OCI-LY7 (cell line): ENCODE measurements at regions not wholly inside any gene's neighbourhood (a gene's known extent, or its start where the extent isn't known, plus 50 kb on each side); places are given as distances from the start of the nearest gene placed in this dataset.
A peak's percentile ranks its signal among the peaks of the same experiment; 100 is the strongest.

ENCODE experiments used
- BruUV-seq: library from RNA; stranded (reverse); fragments of 400-500 nt; replicated peaks from 2 replicates; lab custom pipeline; 2021; lab: Mats Ljungman, UMichigan
- CTCF ChIA-PET: fragments of 300-600 bp; sonication (Branson Sonifier 250); formaldehyde crosslinking; loops from one replicate; lab custom pipeline; 2022; ENCODE audit warnings: antibody characterized with exemption; ENCODE audit not compliant: unreplicated experiment; lab: Charles Lee
- POLR2A ChIA-PET: fragments of 300-600 bp; sonication (Branson Sonifier 250); formaldehyde crosslinking; loops from one replicate; lab custom pipeline; 2022; ENCODE audit warnings: antibody characterized with exemption; lab: Charles Lee
- DNase-seq: peaks from one replicate; pipeline ENCODE4 v3.0.0-alpha.2; 2015; ENCODE audit warnings: low spot score
- H2AFZ ChIP-seq: fragments of 200-600 bp; sonication (generic), shearing (Covaris generic); 2 replicates; pipeline ENCODE4 v1.6.1; 2014; ENCODE audit warnings: mild to moderate bottlenecking, antibody characterized with exemption, low read length, moderate library complexity
- H3K27ac ChIP-seq: fragments of 200-600 bp; sonication (generic); 2 replicates; pipeline ENCODE4 v1.5.1; 2014; ENCODE audit warnings: mixed run types, low read depth, mild to moderate bottlenecking, moderate library complexity, low read length, inconsistent platforms; ENCODE audit not compliant: poor library complexity, severe bottlenecking
- H3K36me3 ChIP-seq: fragments of 200-600 bp; sonication (generic); 2 replicates; pipeline ENCODE4 v1.6.1; 2014; ENCODE audit warnings: mild to moderate bottlenecking, antibody characterized with exemption, low read length, moderate library complexity, mixed read lengths; ENCODE audit not compliant: insufficient read depth
- H3K4me1 ChIP-seq: fragments of 200-600 bp; sonication (generic); 2 replicates; pipeline ENCODE4 v1.5.1; 2014; ENCODE audit warnings: mild to moderate bottlenecking, low read length; ENCODE audit not compliant: insufficient read depth, poor library complexity, severe bottlenecking
- H3K4me2 ChIP-seq: fragments of 200-600 bp; sonication (generic); 2 replicates; pipeline ENCODE4 v1.6.1; 2014; ENCODE audit warnings: mild to moderate bottlenecking, low read length
- H3K4me3 ChIP-seq: fragments of 200-600 bp; sonication (generic); 2 replicates; pipeline ENCODE4 v1.5.1; 2014; ENCODE audit warnings: mild to moderate bottlenecking, low read depth, low read length; ENCODE audit not compliant: poor library complexity, severe bottlenecking
- H3K79me2 ChIP-seq: fragments of 200-600 bp; sonication (generic); 2 replicates; pipeline ENCODE4 v1.6.1; 2016; ENCODE audit warnings: low read depth, mild to moderate bottlenecking, low read length, moderate library complexity, mixed read lengths; ENCODE audit not compliant: insufficient read depth
- H3K9me2 ChIP-seq: fragments of 200-600 bp; sonication (generic); 2 replicates; pipeline ENCODE4 v1.6.1; 2016; ENCODE audit warnings: mild to moderate bottlenecking, low read length, mixed read lengths; ENCODE audit not compliant: insufficient read depth
- H3K9me3 ChIP-seq: fragments of 200-600 bp; sonication (generic); 2 replicates; pipeline ENCODE4 v1.6.1; 2014; ENCODE audit warnings: mild to moderate bottlenecking, mixed run types, low read length, mixed read lengths
- H4K20me1 ChIP-seq: fragments of 200-600 bp; sonication (generic); 2 replicates; pipeline ENCODE4 v1.6.1; 2014; ENCODE audit warnings: mild to moderate bottlenecking, antibody characterized with exemption, low read length, moderate library complexity, mixed read lengths; ENCODE audit not compliant: insufficient read depth
- CTCF ChIP-seq: fragments of 200-600 bp; sonication (generic); conservative IDR thresholded peaks from 2 replicates; pipeline ENCODE4 v1.5.1; 2014; ENCODE audit warnings: mild to moderate bottlenecking, antibody characterized with exemption, low read length, moderate library complexity, mixed read lengths
- EZH2phosphoT487 ChIP-seq: fragments of 200-600 bp; sonication (generic); IDR thresholded peaks from 2 replicates; pipeline ENCODE4 v1.6.1; 2018; ENCODE audit warnings: low read depth, borderline replicate concordance, mild to moderate bottlenecking, mixed run types, antibody characterized with exemption, low read length, moderate library complexity, mixed read lengths
- intact Hi-C: fragments of 100-400 bp; cut with micrococcal nuclease; formaldehyde crosslinking; loops from one replicate; pipeline ENCODE4 v1.10.0; 2022; ENCODE audit not compliant: unreplicated experiment

DNA sequence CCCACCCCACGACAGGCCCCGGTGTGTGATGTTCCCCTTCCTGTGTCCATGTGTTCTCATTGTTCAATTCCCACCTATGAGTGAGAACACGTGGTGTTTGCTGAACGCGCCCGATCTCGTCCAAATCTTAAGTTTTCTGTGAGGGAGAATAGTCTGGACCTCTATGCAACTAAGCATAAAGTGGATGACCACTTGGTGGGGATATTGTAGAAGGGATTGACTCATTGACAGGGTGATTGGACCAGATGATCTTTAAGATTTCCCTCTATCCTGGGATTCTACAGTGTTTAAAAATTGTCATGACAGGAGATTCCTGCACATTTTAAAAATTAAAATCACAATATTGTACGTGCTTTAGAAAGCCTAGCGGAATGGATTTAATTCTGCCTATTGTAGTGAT, 141.3 kb downstream of the TRMT11 start:
- Histone ChIP-seq H3K4me3 (no peak overlapping the region), H3K9me2 (no peaks in the 10 kb centered on the region), H3K27ac (no peak overlapping the region), H3K79me2 (no peaks in the 10 kb centered on the region), H3K9me3 (no peaks in the 10 kb centered on the region), H3K4me2 (no peak overlapping the region), H4K20me1 (no peaks in the 10 kb centered on the region), H2AFZ (no peak overlapping the region), H3K36me3 (no peaks in the 10 kb centered on the region), H3K4me1 (no peaks in the 10 kb centered on the region)
- BruUV-seq, result no TSS peak
- intact Hi-C loops, result no loop called here
- ChIA-PET CTCF (no interaction called here), POLR2A (no interaction called here)
- DNase-seq, result no peak
- TF ChIP-seq EZH2phosphoT487, result no peak
- TF ChIP-seq CTCF, result 0 out of 2 replicates have a peak, but pooled peaks have one; percentile 31

- TF ChIP-seq CTCF (no peak), EZH2phosphoT487 (no peak)
- ChIA-PET POLR2A (no interaction called here), CTCF (no interaction called here)
- H3K9me3 ChIP-seq, result no peaks in the 10 kb centered on the region
- H3K79me2 ChIP-seq, result no peaks in the 10 kb centered on the region
- no peaks in the 10 kb centered on the region for H3K36me3 ChIP-seq
- H3K27ac ChIP-seq, result no peak overlapping the region
- H3K9me2 ChIP-seq, result no peaks in the 10 kb centered on the region
- H3K4me3 ChIP-seq, result no peak overlapping the region
- no TSS peak for BruUV-seq
- H3K4me2 ChIP-seq, result no peak overlapping the region
- H4K20me1 ChIP-seq, result no peaks in the 10 kb centered on the region
- DNase-seq, result no peak
- no peak overlapping the region for H2AFZ ChIP-seq
- H3K4me1 ChIP-seq, result no peaks in the 10 kb centered on the region
- intact Hi-C loops, result no loop called here
These were observed 144.9 kb downstream of the TRMT11 start for GRCh38 chr6:126131246-126131645.

DNA sequence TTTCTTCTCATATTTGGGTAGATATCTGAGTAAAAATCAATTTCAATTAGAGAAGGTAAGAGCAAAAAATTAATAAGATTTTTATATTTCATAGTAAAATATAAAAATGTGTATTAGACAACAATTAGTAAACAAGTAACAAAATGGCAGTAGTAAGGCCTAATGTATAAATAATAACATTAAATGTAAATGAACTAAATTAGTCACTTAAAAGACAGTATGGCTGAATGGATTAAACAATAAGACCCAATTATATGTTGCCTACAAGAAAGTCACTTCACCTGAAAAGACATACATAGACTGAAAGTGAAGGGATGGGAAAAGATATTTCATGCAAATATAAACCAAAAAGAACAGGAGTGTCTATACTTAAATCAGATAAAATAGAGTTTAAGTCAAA, 147.6 kb downstream of the TRMT11 start:
- intact Hi-C loops, result no loop called here
- Histone ChIP-seq H3K4me3 (no peak overlapping the region), H4K20me1 (no peaks in the 10 kb centered on the region), H3K27ac (no peak overlapping the region), H3K9me3 (no peaks in the 10 kb centered on the region), H3K36me3 (no peaks in the 10 kb centered on the region), H2AFZ (no peak overlapping the region), H3K9me2 (no peaks in the 10 kb centered on the region), H3K4me2 (no peak overlapping the region), H3K4me1 (no peaks in the 10 kb centered on the region), H3K79me2 (no peaks in the 10 kb centered on the region)
- POLR2A ChIA-PET, result no interaction called here
- no TSS peak for BruUV-seq
- TF ChIP-seq CTCF (no peak), EZH2phosphoT487 (no peak)
- DNase-seq, result no peak
- CTCF ChIA-PET, result no interaction called here
